ENCODE measurements at regions not wholly inside any gene's neighbourhood (a gene's known extent, or its start where the extent isn't known, plus 50 kb on each side); places are given as distances from the start of the nearest gene placed in this dataset.
A peak's percentile ranks its signal among the peaks of the same experiment; 100 is the strongest.

- Histone ChIP-seq H3K4me1 (ENCODE audit: control insufficient read depth, low read length) (no peaks in the 10 kb centered on the region), H3K36me3 (ENCODE audit: control insufficient read depth, low read length) (no peaks in the 10 kb centered on the region), H3F3A (ENCODE audit: control insufficient read depth, insufficient read depth) (no peaks in the 10 kb centered on the region), H3K79me2 (ENCODE audit: control insufficient read depth, low read length) (no peaks in the 10 kb centered on the region), H3K9me2 (replicated peaks; ENCODE audit: control insufficient read depth, low read length) (no peaks in the 10 kb centered on the region), H3K9me3 (ENCODE audit: control insufficient read depth, insufficient read depth, low read length) (no peaks in the 10 kb centered on the region; the same call in 1 of the 2 replicates), H4K20me1 (ENCODE audit: control insufficient read depth, insufficient read depth, low read depth, low read length) (no peaks in the 10 kb centered on the region), H3K4me3 (ENCODE audit: low read length) (no peak overlapping the region), H3K27ac (ENCODE audit: low read depth, low read length) (no peak overlapping the region), H3K27me3 (ENCODE audit: control insufficient read depth, low read length) (no peaks in the 10 kb centered on the region), H3K4me2 (ENCODE audit: low read length) (no peak overlapping the region)
- no peak for TF ChIP-seq EZH2phosphoT487 (IDR thresholded peaks at IDR 0.05; ENCODE audit: borderline replicate concordance, low read length)
- TF ChIP-seq CTCF (IDR thresholded peaks at IDR 0.05; ENCODE audit: low read depth, low read length, poor library complexity, severe bottlenecking) = no peak
Observed at GRCh38 chr12:13365748-13366366, 169.3 kb downstream of the EMP1 start.

GRCh38 chr12:13362260-13362841 is 165.8 kb downstream of the EMP1 start:
- Histone ChIP-seq H3K4me2 (ENCODE audit: low read length) (no peak overlapping the region), H3K27me3 (ENCODE audit: control insufficient read depth, low read length) (peaks cover 5% of the 10 kb centered on the region; the same call in 1 of the 2 replicates), H4K20me1 (ENCODE audit: control insufficient read depth, insufficient read depth, low read depth, low read length) (no peaks in the 10 kb centered on the region), H3K79me2 (ENCODE audit: control insufficient read depth, low read length) (no peaks in the 10 kb centered on the region), H3K9me2 (replicated peaks; ENCODE audit: control insufficient read depth, low read length) (no peaks in the 10 kb centered on the region), H3K27ac (ENCODE audit: low read depth, low read length) (no peak overlapping the region), H3K36me3 (ENCODE audit: control insufficient read depth, low read length) (no peaks in the 10 kb centered on the region), H3K4me3 (ENCODE audit: low read length) (no peak overlapping the region), H3K9me3 (ENCODE audit: control insufficient read depth, insufficient read depth, low read length) (no peaks in the 10 kb centered on the region; the same call in 1 of the 2 replicates), H3F3A (ENCODE audit: control insufficient read depth, insufficient read depth) (no peaks in the 10 kb centered on the region), H3K4me1 (ENCODE audit: control insufficient read depth, low read length) (no peaks in the 10 kb centered on the region)
- TF ChIP-seq EZH2phosphoT487 (IDR thresholded peaks at IDR 0.05; ENCODE audit: borderline replicate concordance, low read length) = no peak
- peak; percentile 88 for TF ChIP-seq CTCF (IDR thresholded peaks at IDR 0.05; ENCODE audit: low read depth, low read length, poor library complexity, severe bottlenecking)

GRCh38 chr12:13359636-13360035 is 163.1 kb downstream of the EMP1 start:
- Histone ChIP-seq H3K4me2 (ENCODE audit: low read length) (no peak overlapping the region), H3K27me3 (ENCODE audit: control insufficient read depth, low read length) (peaks cover 5% of the 10 kb centered on the region; the same call in 1 of the 2 replicates), H3K36me3 (ENCODE audit: control insufficient read depth, low read length) (no peaks in the 10 kb centered on the region), H3K4me3 (ENCODE audit: low read length) (no peak overlapping the region), H3K27ac (ENCODE audit: low read depth, low read length) (no peak overlapping the region), H3K79me2 (ENCODE audit: control insufficient read depth, low read length) (no peaks in the 10 kb centered on the region), H3K9me3 (ENCODE audit: control insufficient read depth, insufficient read depth, low read length) (no peaks in the 10 kb centered on the region), H3K4me1 (ENCODE audit: control insufficient read depth, low read length) (no peaks in the 10 kb centered on the region), H4K20me1 (ENCODE audit: control insufficient read depth, insufficient read depth, low read depth, low read length) (no peaks in the 10 kb centered on the region), H3F3A (ENCODE audit: control insufficient read depth, insufficient read depth) (no peaks in the 10 kb centered on the region), H3K9me2 (replicated peaks; ENCODE audit: control insufficient read depth, low read length) (no peaks in the 10 kb centered on the region)
- TF ChIP-seq EZH2phosphoT487 (IDR thresholded peaks at IDR 0.05; ENCODE audit: borderline replicate concordance, low read length) = no peak

GRCh38 chr12:13358391-13358905 is 161.9 kb downstream of the EMP1 start:
- Histone ChIP-seq H3K9me3 (ENCODE audit: control insufficient read depth, insufficient read depth, low read length) (no peaks in the 10 kb centered on the region), H3K4me3 (ENCODE audit: low read length) (no peak overlapping the region), H4K20me1 (ENCODE audit: control insufficient read depth, insufficient read depth, low read depth, low read length) (no peaks in the 10 kb centered on the region), H3F3A (ENCODE audit: control insufficient read depth, insufficient read depth) (no peaks in the 10 kb centered on the region), H3K79me2 (ENCODE audit: control insufficient read depth, low read length) (no peaks in the 10 kb centered on the region), H3K36me3 (ENCODE audit: control insufficient read depth, low read length) (no peaks in the 10 kb centered on the region), H3K4me1 (ENCODE audit: control insufficient read depth, low read length) (no peaks in the 10 kb centered on the region), H3K9me2 (replicated peaks; ENCODE audit: control insufficient read depth, low read length) (no peaks in the 10 kb centered on the region), H3K27me3 (ENCODE audit: control insufficient read depth, low read length) (peaks cover 5% of the 10 kb centered on the region; the same call in 1 of the 2 replicates), H3K4me2 (ENCODE audit: low read length) (no peak overlapping the region), H3K27ac (ENCODE audit: low read depth, low read length) (no peak overlapping the region)
- TF ChIP-seq CTCF (IDR thresholded peaks at IDR 0.05; ENCODE audit: low read depth, low read length, poor library complexity, severe bottlenecking) (no peak), EZH2phosphoT487 (IDR thresholded peaks at IDR 0.05; ENCODE audit: borderline replicate concordance, low read length) (no peak)
